Caco-2 (cell line): ENCODE measurements at regions not wholly inside any gene's neighbourhood (a gene's known extent, or its start where the extent isn't known, plus 50 kb on each side); places are given as distances from the start of the nearest gene placed in this dataset.

Source experiments
- BruUV-seq: library from RNA; stranded (reverse); fragments of 400-500 nt; replicated peaks from 2 replicates; lab custom pipeline; 2021; lab: Mats Ljungman, UMichigan
- CTCF ChIA-PET: fragments of 300-600 bp; sonication (Branson Sonifier 250); formaldehyde crosslinking; loops from one replicate; lab custom pipeline; 2022; ENCODE audit warnings: antibody characterized with exemption; lab: Charles Lee
- POLR2A ChIA-PET: fragments of 300-600 bp; sonication (Branson Sonifier 250); formaldehyde crosslinking; loops from one replicate; lab custom pipeline; 2022; ENCODE audit warnings: antibody characterized with exemption; lab: Charles Lee
- DNase-seq, 2 experiments: peaks; one replicate each; pipeline versions ENCODE4 v3.0.0 to v3.0.0-alpha.2; 2020 to 2022
- H3K27me3 ChIP-seq: replicated peaks from 2 replicates; pipeline ENCODE4 v1.6.0; 2011; ENCODE audit warnings: low read length; ENCODE audit not compliant: control insufficient read depth, insufficient read depth
- H3K36me3 ChIP-seq: 2 replicates; pipeline ENCODE4 v1.5.1; 2011; ENCODE audit warnings: low read length; ENCODE audit not compliant: control insufficient read depth, insufficient read depth
- H3K4me1 ChIP-seq: fragments of 250-450 bp; sonication (Bioruptor Pico); 2 replicates; pipeline ENCODE4 v1.5.1; 2020; ENCODE audit warnings: mild to moderate bottlenecking
- H3K4me3 ChIP-seq: 2 replicates; pipeline ENCODE4 v1.5.1; 2011; ENCODE audit warnings: low read depth, mild to moderate bottlenecking, control low read depth, low read length
- H3K9me3 ChIP-seq: fragments of 250-450 bp; sonication (Bioruptor Pico); 2 replicates; pipeline ENCODE4 v1.5.1; 2020; ENCODE audit warnings: mild to moderate bottlenecking, moderate library complexity
- H3K27ac Mint-ChIP-seq: one replicate; pipeline ENCODE4 v1.8.0; 2022; ENCODE audit warnings: mixed read lengths; ENCODE audit not compliant: unreplicated experiment
- H3K27me3 Mint-ChIP-seq: one replicate; pipeline ENCODE4 v1.8.0; 2022; ENCODE audit warnings: mixed read lengths; ENCODE audit not compliant: insufficient read depth, unreplicated experiment
- H3K36me3 Mint-ChIP-seq: one replicate; pipeline ENCODE4 v1.8.0; 2022; ENCODE audit warnings: mild to moderate bottlenecking, mixed read lengths; ENCODE audit not compliant: insufficient read depth, unreplicated experiment
- H3K4me1 Mint-ChIP-seq: one replicate; pipeline ENCODE4 v1.8.0; 2022; ENCODE audit warnings: low read depth, mixed read lengths; ENCODE audit not compliant: unreplicated experiment
- H3K4me3 Mint-ChIP-seq: one replicate; pipeline ENCODE4 v1.8.0; 2022; ENCODE audit warnings: mild to moderate bottlenecking, moderate library complexity, mixed read lengths; ENCODE audit not compliant: unreplicated experiment
- H3K9me3 Mint-ChIP-seq: one replicate; pipeline ENCODE4 v1.8.0; 2022; ENCODE audit warnings: mixed read lengths; ENCODE audit not compliant: unreplicated experiment
- CTCF ChIP-seq, 2 experiments: fragments of 200-600 bp in 1 of 2; IDR thresholded peaks; 1 replicate in 1 of 2; 2 replicates in 1 of 2; pipeline versions ENCODE4 v1.5.1 to v1.8.0; 2011 to 2022; ENCODE audit warnings: antibody characterized with exemption in 1 of 2, control low read depth in 1 of 2, inconsistent platforms in 1 of 2, low read depth in 1 of 2, low read length in 1 of 2, mild to moderate bottlenecking in 1 of 2, moderate library complexity in 1 of 2; ENCODE audit not compliant: insufficient read depth in 1 of 2, severe bottlenecking in 1 of 2, unreplicated experiment in 1 of 2
- intact Hi-C: fragments of 100-400 bp; cut with micrococcal nuclease; formaldehyde crosslinking; loops from one replicate; pipeline ENCODE4 v1.10.0; 2022; ENCODE audit not compliant: unreplicated experiment

- Mint-ChIP-seq H3K4me1 (no peaks in the 10 kb centered on the region), H3K27ac (no peak overlapping the region), H3K36me3 (no peaks in the 10 kb centered on the region), H3K27me3 (peaks cover 11% of the 10 kb centered on the region), H3K9me3 (no peaks in the 10 kb centered on the region), H3K4me3 (no peak overlapping the region)
- POLR2A ChIA-PET = no interaction called here
- no peaks in the 10 kb centered on the region for H3K27me3 ChIP-seq
- no peaks in the 10 kb centered on the region; the same call in 1 of the 2 replicates for H3K36me3 ChIP-seq
- no peak for DNase-seq
- no TSS peak for BruUV-seq
- no peaks in the 10 kb centered on the region for H3K4me1 ChIP-seq
- no peak for TF ChIP-seq CTCF (IDR thresholded peaks at IDR 0.05; ENCODE audit: insufficient read depth in 1 of 2, low read depth in 1 of 2, low read length in 1 of 2, severe bottlenecking in 1 of 2, unreplicated experiment in 1 of 2)
- intact Hi-C loops = no loop called here
- H3K4me3 ChIP-seq = no peak overlapping the region
- no peaks in the 10 kb centered on the region for H3K9me3 ChIP-seq
- CTCF ChIA-PET = no interaction called here
These were observed 83.3 kb upstream of the TGM3 start for GRCh38 chr20:2212456-2213015.

GRCh38 chr20:2213401-2213800 lies 82.4 kb upstream of the TGM3 start:
- Mint-ChIP-seq H3K36me3 (no peaks in the 10 kb centered on the region), H3K4me1 (no peaks in the 10 kb centered on the region), H3K9me3 (no peaks in the 10 kb centered on the region), H3K27me3 (peaks cover 11% of the 10 kb centered on the region), H3K27ac (no peak overlapping the region), H3K4me3 (no peak overlapping the region)
- Histone ChIP-seq H3K36me3 (no peaks in the 10 kb centered on the region; the same call in 1 of the 2 replicates), H3K27me3 (no peaks in the 10 kb centered on the region), H3K4me1 (no peaks in the 10 kb centered on the region), H3K9me3 (no peaks in the 10 kb centered on the region), H3K4me3 (no peak overlapping the region)
- no peak for TF ChIP-seq CTCF (IDR thresholded peaks at IDR 0.05; ENCODE audit: insufficient read depth in 1 of 2, low read depth in 1 of 2, low read length in 1 of 2, severe bottlenecking in 1 of 2, unreplicated experiment in 1 of 2)
- POLR2A ChIA-PET = no interaction called here
- no TSS peak for BruUV-seq
- DNase-seq = no peak
- CTCF ChIA-PET = no interaction called here
- intact Hi-C loops = no loop called here

- Histone ChIP-seq H3K4me1 (no peaks in the 10 kb centered on the region), H3K36me3 (no peaks in the 10 kb centered on the region), H3K9me3 (peaks cover 8% of the 10 kb centered on the region; the same call in 1 of the 2 replicates), H3K4me3 (no peak overlapping the region), H3K27me3 (no peaks in the 10 kb centered on the region)
- Mint-ChIP-seq H3K27me3 (peaks cover 14% of the 10 kb centered on the region), H3K4me1 (no peaks in the 10 kb centered on the region), H3K4me3 (no peak overlapping the region), H3K36me3 (no peaks in the 10 kb centered on the region), H3K27ac (no peak overlapping the region), H3K9me3 (peaks cover 18% of the 10 kb centered on the region)
- TF ChIP-seq CTCF (IDR thresholded peaks at IDR 0.05; ENCODE audit: insufficient read depth in 1 of 2, low read depth in 1 of 2, low read length in 1 of 2, severe bottlenecking in 1 of 2, unreplicated experiment in 1 of 2) = no peak
- DNase-seq = no peak
- BruUV-seq = no TSS peak
- ChIA-PET POLR2A (interaction anchor here (0.6 kb wide), 1 partner anchor 11 kb away, joined by 3 read pairs; no protein-coding TSS in a partner anchor), CTCF (interaction anchor here (0.6 to 0.8 kb wide), 2 partner anchors 10 to 18 kb away, joined by 5 read pairs; no protein-coding TSS in a partner anchor)
- intact Hi-C loops = no loop called here
These were observed 77.8 kb upstream of the TGM3 start for GRCh38 chr20:2217857-2218539.
